ENCODE measurements at regions not wholly inside any gene's neighbourhood (a gene's known extent, or its start where the extent isn't known, plus 50 kb on each side); places are given as distances from the start of the nearest gene placed in this dataset.
"Not testable (repeated sequence)": the region's sequence is repeated elsewhere in the genome, so short reads cannot be mapped to it uniquely, and the experiment has no call there.

GRCh38 chr7:43041724-43042123 is 70.7 kb upstream of the HECW1 start:
- POLR2A ChIA-PET = no interaction called here

GRCh38 chr7:43042302-43042701 is 70.1 kb upstream of the HECW1 start:
- CTCF ChIA-PET = no interaction called here
- POLR2A ChIA-PET = no interaction called here

More at GRCh38 chr7:43041724-43042123, 70.7 kb upstream of the HECW1 start:
- CTCF ChIA-PET = no interaction called here

GRCh38 chr7:43044511-43044910 is 67.9 kb upstream of the HECW1 start:
- POLR2A ChIA-PET = no interaction called here

GRCh38 chr7:43054052-43054722 is 58.3 kb upstream of the HECW1 start:
- ChIA-PET CTCF (no interaction called here), POLR2A (no interaction called here)

More at GRCh38 chr7:43044511-43044910, 67.9 kb upstream of the HECW1 start:
- CTCF ChIA-PET = no interaction called here

- ChIA-PET POLR2A (no interaction called here), CTCF (no interaction called here)
Measured at GRCh38 chr7:43057141-43057540, 55.3 kb upstream of the HECW1 start.

GRCh38 chr7:43058271-43059066 is 54.0 kb upstream of the HECW1 start:
- CTCF ChIA-PET = no interaction called here

GRCh38 chr7:43059067-43059600 is 53.3 kb upstream of the HECW1 start:
- CTCF ChIA-PET, POLR2A ChIA-PET: not testable (repeated sequence)

More at GRCh38 chr7:43058271-43059066, 54.0 kb upstream of the HECW1 start:
- POLR2A ChIA-PET = no interaction called here

Measured in activated CD8-positive, alpha-beta memory T cell treated with anti-CD3 and anti-CD28 coated beads for 36 hours (primary cell).